Endothelial cell of umbilical vein (primary cell): ENCODE measurements at regions not wholly inside any gene's neighbourhood (a gene's known extent, or its start where the extent isn't known, plus 50 kb on each side); places are given as distances from the start of the nearest gene placed in this dataset.

ENCODE experiments used
- BruUV-seq: library from RNA; stranded (reverse); fragments of 400-500 nt; replicated peaks from 2 replicates; lab custom pipeline; 2021; lab: Mats Ljungman, UMichigan
- CTCF ChIA-PET: fragments of 300-600, 350-600 bp; sonication (Branson Sonifier 250); formaldehyde crosslinking; loops from one replicate; lab custom pipeline; 2021; ENCODE audit warnings: antibody characterized with exemption, inconsistent platforms; lab: Charles Lee
- POLR2A ChIA-PET: fragments of 300-600, 350-600 bp; sonication (Branson Sonifier 250); formaldehyde crosslinking; loops from one replicate; lab custom pipeline; 2021; ENCODE audit warnings: antibody characterized with exemption, inconsistent platforms; lab: Charles Lee
- DNase-seq: peaks from one replicate; pipeline ENCODE4 v3.0.0-alpha.2; 2011; ENCODE audit warnings: low read depth, low spot score
- FAIRE-seq: peaks from 2 replicates; lab custom pipeline; 2011; peaks lifted over from hg19 to GRCh38; lab: Jason Lieb, UNC
- H2AFZ ChIP-seq: 2 replicates; pipeline ENCODE4 v1.6.0; 2012; ENCODE audit warnings: low read depth, low read length, control low read depth, inconsistent platforms
- H3K27ac ChIP-seq: 2 replicates; pipeline ENCODE4 v1.5.1; 2011; ENCODE audit warnings: low read depth, mild to moderate bottlenecking, control low read depth, low read length, moderate library complexity; ENCODE audit not compliant: insufficient read depth
- H3K27me3 ChIP-seq, 2 experiments: 2 replicates each; pipeline versions ENCODE4 v1.6.0 to v1.6.1; 2011; ENCODE audit warnings: low read length in 2 of 2, mixed read lengths in 1 of 2; ENCODE audit not compliant: control insufficient read depth in 2 of 2, insufficient read depth in 2 of 2
- H3K36me3 ChIP-seq, 2 experiments: 2 replicates in 1 of 2; 3 replicates in 1 of 2; pipeline ENCODE4 v1.5.1; 2011; ENCODE audit warnings: low read length in 2 of 2, mild to moderate bottlenecking in 1 of 2, moderate library complexity in 1 of 2; ENCODE audit not compliant: control insufficient read depth in 2 of 2, insufficient read depth in 2 of 2; ENCODE audit errors: extremely low read depth in 1 of 2
- H3K4me1 ChIP-seq: 3 replicates; pipeline ENCODE4 v1.5.1; 2011; ENCODE audit warnings: mild to moderate bottlenecking, low read length; ENCODE audit not compliant: control insufficient read depth, insufficient read depth; ENCODE audit errors: extremely low read depth
- H3K4me2 ChIP-seq: 2 replicates; pipeline ENCODE4 v1.6.1; 2011; ENCODE audit warnings: low read length, control low read depth, mixed read lengths; ENCODE audit not compliant: insufficient read depth
- H3K4me3 ChIP-seq, 3 experiments: fragments of 200-600 bp in 1 of 3; sonication (generic), shearing (Covaris generic) in 1 of 3; replicated peaks in 1 of 3; 2 replicates each; pipeline ENCODE4 v1.5.1; 2011 to 2016; ENCODE audit warnings: control low read depth in 3 of 3, low read length in 3 of 3, mild to moderate bottlenecking in 2 of 3, inconsistent platforms in 1 of 3, low read depth in 1 of 3, moderate library complexity in 1 of 3; ENCODE audit not compliant: insufficient read depth in 1 of 3
- H3K79me2 ChIP-seq: 2 replicates; pipeline ENCODE4 v1.6.0; 2012; ENCODE audit warnings: low read length, inconsistent platforms; ENCODE audit not compliant: control insufficient read depth, insufficient read depth
- H3K9ac ChIP-seq: replicated peaks from 2 replicates; pipeline ENCODE3; 2011; ENCODE audit warnings: low read length, control low read depth; ENCODE audit not compliant: insufficient read depth; ENCODE audit errors: extremely low read depth
- H3K9me1 ChIP-seq: replicated peaks from 3 replicates; pipeline ENCODE4 v1.6.0; 2011; ENCODE audit warnings: mild to moderate bottlenecking, low read length; ENCODE audit not compliant: control insufficient read depth, insufficient read depth; ENCODE audit errors: extremely low read depth
- H3K9me3 ChIP-seq: replicated peaks from 2 replicates; pipeline ENCODE4 v1.5.1; 2012; ENCODE audit warnings: low read length, inconsistent platforms; ENCODE audit not compliant: control insufficient read depth, insufficient read depth
- H4K20me1 ChIP-seq: replicated peaks from 2 replicates; pipeline ENCODE3; 2011; ENCODE audit warnings: mild to moderate bottlenecking, low read length; ENCODE audit not compliant: control insufficient read depth, insufficient read depth; ENCODE audit errors: extremely low read depth
- CTCF ChIP-seq, 2 donors: IDR thresholded peaks; 1 replicate in 1 of 2; 2 replicates in 1 of 2; pipeline ENCODE4 v1.5.1; 2011; ENCODE audit warnings: low read length in 2 of 2, mild to moderate bottlenecking in 2 of 2, moderate library complexity in 2 of 2, control low read depth in 1 of 2, inconsistent platforms in 1 of 2, low read depth in 1 of 2; ENCODE audit not compliant: insufficient read depth in 1 of 2; ENCODE audit errors: extremely low read depth in 1 of 2
- EZH2 ChIP-seq: IDR thresholded peaks from 2 replicates; pipeline ENCODE4 v1.6.1; 2012; ENCODE audit warnings: borderline replicate concordance, low read depth, mild to moderate bottlenecking, moderate library complexity, low read length, inconsistent platforms; ENCODE audit not compliant: severe bottlenecking
- FOS ChIP-seq: IDR thresholded peaks from 2 replicates; pipeline ENCODE4 v1.6.1; 2011; ENCODE audit warnings: mild to moderate bottlenecking, low read length, moderate library complexity, borderline replicate concordance; ENCODE audit not compliant: insufficient read depth
- GATA2 ChIP-seq: IDR thresholded peaks from 2 replicates; pipeline ENCODE4 v1.7.0; 2011; ENCODE audit warnings: low read depth, mild to moderate bottlenecking, moderate library complexity, mixed read lengths, low read length; ENCODE audit not compliant: insufficient read length, insufficient read depth
- JUN ChIP-seq: IDR thresholded peaks from 2 replicates; pipeline ENCODE4 v1.6.1; 2011; ENCODE audit warnings: borderline replicate concordance, low read depth; ENCODE audit not compliant: insufficient read length, insufficient read depth
- MAX ChIP-seq: IDR thresholded peaks from 2 replicates; pipeline ENCODE4 v1.6.1; 2011; ENCODE audit not compliant: insufficient read depth, insufficient read length
- MYC ChIP-seq: IDR thresholded peaks from one replicate; pipeline ENCODE4 v1.6.1; 2011; ENCODE audit warnings: mild to moderate bottlenecking, low read depth, low read length
- POLR2A ChIP-seq: IDR thresholded peaks from 2 replicates; pipeline ENCODE4 v1.6.1; 2012; ENCODE audit warnings: low read depth, mild to moderate bottlenecking, control low read depth, low read length
- POLR2AphosphoS5 ChIP-seq: IDR thresholded peaks from 2 replicates; pipeline ENCODE4 v1.6.1; 2012; ENCODE audit warnings: low read depth, mild to moderate bottlenecking, control low read depth, low read length, moderate library complexity; ENCODE audit not compliant: insufficient read depth
- dilution Hi-C: fragments of 300-500 bp; cut with MboI; formaldehyde crosslinking; loops from one replicate; pipeline ENCODE4 v1.15.0; 2019; ENCODE audit warnings: low sequenced_read_pairs; ENCODE audit not compliant: extremely low pct_ligation_motif_present
- intact Hi-C: fragments of 100-400 bp; cut with micrococcal nuclease; formaldehyde crosslinking; loops from one replicate; pipeline ENCODE4 v1.10.0; 2022

DNA sequence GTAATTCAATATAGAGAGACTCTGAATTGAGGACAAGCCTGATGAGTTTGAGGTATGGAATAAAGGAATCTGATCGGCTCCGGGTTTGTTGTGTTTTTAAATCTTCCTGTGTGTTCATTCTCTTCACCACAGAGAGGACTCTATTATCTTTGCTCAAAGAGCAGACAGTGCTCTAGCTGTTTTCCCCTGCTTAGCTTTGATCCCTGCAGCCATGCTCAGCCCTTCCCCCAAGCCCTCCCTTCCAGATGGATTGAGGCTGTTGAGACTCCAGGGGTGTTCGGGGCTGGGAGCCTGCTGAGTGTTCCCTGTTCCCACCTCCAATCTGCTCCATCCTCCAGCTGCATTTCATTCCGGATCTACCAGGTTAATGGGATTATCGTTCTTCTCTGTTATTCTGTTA lies 74.2 kb upstream of the CXADR start:
- Histone ChIP-seq H3K9ac (no peak overlapping the region), H3K9me3 (no peaks in the 10 kb centered on the region), H3K4me2 (no peak overlapping the region), H3K79me2 (no peaks in the 10 kb centered on the region), H2AFZ (no peak overlapping the region), H3K27ac (no peak overlapping the region), H3K4me1 (peaks cover 6% of the 10 kb centered on the region), H3K27me3 (peaks cover 6 to 14% of the 10 kb centered on the region in 2 experiments), H4K20me1 (no peaks in the 10 kb centered on the region), H3K4me3 (no peak overlapping the region), H3K9me1 (no peaks in the 10 kb centered on the region), H3K36me3 (no peaks in the 10 kb centered on the region)
- intact Hi-C loops, result no loop called here
- BruUV-seq, result no TSS peak
- CTCF ChIA-PET, result interaction anchor here (0.7 to 2.3 kb wide), 2 partner anchors 51 to 74 kb away, joined by 3 to 5 read pairs; partner anchors contain the start of gene CXADR
- DNase-seq (no peak), FAIRE-seq (no peak)
- POLR2A ChIA-PET, result no interaction called here
- dilution Hi-C loops, result no loop called here
- no peak for TF ChIP-seq CTCF (IDR thresholded peaks at IDR 0.05; ENCODE audit: extremely low read depth in 1 of 2, insufficient read depth in 1 of 2, low read depth in 1 of 2, low read length in 2 of 2)
- TF ChIP-seq JUN, result no peak
- no peak for TF ChIP-seq MYC

- Histone ChIP-seq H3K9ac (no peak overlapping the region), H3K27ac (no peak overlapping the region), H3K4me2 (no peak overlapping the region), H3K4me3 (no peak overlapping the region), H3K79me2 (no peaks in the 10 kb centered on the region), H3K9me1 (no peaks in the 10 kb centered on the region), H3K4me1 (no peaks in the 10 kb centered on the region), H3K27me3 (peaks cover 6 to 15% of the 10 kb centered on the region in 2 experiments), H4K20me1 (no peaks in the 10 kb centered on the region), H3K9me3 (no peaks in the 10 kb centered on the region), H2AFZ (no peak overlapping the region), H3K36me3 (no peaks in the 10 kb centered on the region)
- dilution Hi-C loops, result no loop called here
- FAIRE-seq (no peak), DNase-seq (no peak)
- POLR2A ChIA-PET, result no interaction called here
- BruUV-seq, result no TSS peak
- TF ChIP-seq EZH2 (no peak), CTCF (IDR thresholded peaks at IDR 0.05; ENCODE audit: extremely low read depth in 1 of 2, insufficient read depth in 1 of 2, low read depth in 1 of 2, low read length in 2 of 2) (no peak), POLR2AphosphoS5 (no peak), GATA2 (no peak), JUN (no peak), MAX (no peak), FOS (no peak), POLR2A (no peak), MYC (no peak)
- intact Hi-C loops, result no loop called here
- CTCF ChIA-PET, result interaction anchor here (1.0 to 1.3 kb wide), 3 partner anchors 10 to 71 kb away, joined by 3 to 6 read pairs (median 3); no protein-coding TSS in a partner anchor
Measured at GRCh38 chr21:17440969-17441368, 71.9 kb upstream of the CXADR start.
